HG03045 (cell line): ENCODE measurements at regions not wholly inside any gene's neighbourhood (a gene's known extent, or its start where the extent isn't known, plus 50 kb on each side); places are given as distances from the start of the nearest gene placed in this dataset.

Experiments used
- ATAC-seq: cut with Tn5 transposase; IDR thresholded peaks from one replicate; pipeline ENCODE4 v1.9.1; 2021; ENCODE audit warnings: mild to moderate bottlenecking, moderate library complexity; ENCODE audit not compliant: unreplicated experiment

DNA sequence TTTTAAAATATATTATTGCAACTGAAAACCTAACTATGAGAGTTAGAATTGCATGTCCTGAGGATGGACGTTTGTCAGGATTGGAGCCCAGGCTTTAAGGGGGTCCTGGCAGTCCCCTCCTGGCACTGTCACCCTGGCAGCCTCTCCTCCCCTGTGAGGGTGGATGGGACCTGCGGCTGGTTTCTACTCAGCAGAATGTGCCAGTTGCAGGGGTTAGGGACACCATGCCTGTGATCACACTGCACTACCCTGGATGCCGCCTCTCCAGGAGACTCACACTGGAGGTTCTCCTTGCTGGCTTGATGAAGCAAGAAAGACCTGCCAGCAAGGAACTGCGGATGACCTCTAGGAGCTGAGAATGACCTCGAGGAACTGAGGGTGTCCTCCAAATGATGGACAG is 356.7 kb upstream of the MYT1L start:
- ATAC-seq: no peak

DNA sequence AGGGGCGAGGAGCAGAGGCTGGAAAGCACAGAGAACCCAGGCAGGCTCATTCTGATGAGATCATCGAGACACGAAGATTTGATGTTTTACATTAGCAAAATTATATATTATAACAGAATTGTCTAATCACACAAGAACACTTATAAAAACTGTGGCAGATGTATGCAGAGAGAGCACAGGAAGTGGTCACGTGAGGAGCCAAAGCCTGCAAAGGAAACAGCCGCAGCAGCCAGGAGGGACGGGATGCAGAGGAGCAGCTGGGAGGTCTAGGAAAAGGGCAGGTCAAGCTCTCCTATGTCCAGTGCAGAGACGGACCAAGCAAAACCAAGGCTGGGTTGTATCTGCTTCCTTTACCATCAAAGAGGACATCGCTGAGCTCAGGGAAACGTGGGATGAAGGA is 355.1 kb upstream of the MYT1L start:
- ATAC-seq: no peak

DNA sequence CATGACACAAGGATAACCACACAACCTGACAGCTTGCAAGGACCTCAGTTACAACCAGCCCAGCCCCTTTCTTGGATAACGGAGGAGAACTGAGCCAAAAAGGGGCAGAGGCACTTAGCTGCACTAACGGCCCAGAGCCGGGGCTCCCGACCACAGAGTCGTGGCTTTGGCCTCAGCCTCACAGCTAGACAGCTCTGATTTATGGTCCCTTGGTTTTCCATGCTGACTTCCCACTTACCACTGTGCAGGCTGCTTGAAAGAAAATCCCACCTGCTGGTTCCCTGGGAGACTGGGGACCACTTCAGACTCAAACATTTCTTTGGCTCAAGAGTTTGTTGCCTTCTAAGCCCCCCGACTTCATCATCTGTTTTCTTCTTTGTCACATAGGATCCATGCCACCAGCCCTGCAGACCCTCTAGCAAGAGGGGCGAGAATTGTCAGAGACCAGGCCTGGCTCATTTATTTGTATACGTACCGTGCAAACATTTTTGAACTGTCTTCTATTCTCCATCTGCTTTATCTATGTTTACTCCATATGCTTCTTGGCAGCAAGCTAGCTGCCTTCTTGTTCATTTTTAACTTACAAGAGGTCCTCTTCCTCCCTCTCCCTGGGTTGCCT is 352.6 kb upstream of the MYT1L start:
- no peak for ATAC-seq

- ATAC-seq: no peak
These were observed 351.7 kb upstream of the MYT1L start for GRCh38 chr2:2682700-2683342.

GRCh38 chr2:2681711-2682251 is 350.7 kb upstream of the MYT1L start:
- ATAC-seq: no peak

DNA sequence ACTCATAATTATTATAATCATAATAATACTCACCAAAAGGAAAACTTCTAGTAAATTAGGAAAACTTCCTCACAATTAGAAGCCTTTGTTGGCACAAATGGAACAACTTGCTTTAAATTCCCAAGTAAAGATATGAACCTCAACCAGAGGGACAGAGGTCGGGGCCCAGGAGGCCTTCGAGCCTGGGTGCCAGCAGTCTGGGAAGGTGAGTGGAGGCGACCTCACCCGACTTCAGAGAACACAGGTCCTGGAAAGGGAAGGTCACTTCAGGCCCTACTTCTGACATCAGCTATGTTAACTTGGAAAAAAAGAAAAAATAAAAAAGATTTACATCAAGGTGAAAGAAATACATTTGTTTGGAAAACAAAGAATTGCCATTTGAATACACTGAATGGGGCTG is 350.0 kb upstream of the MYT1L start:
- no peak for ATAC-seq

- ATAC-seq: no peak
These were observed 343.8 kb upstream of the MYT1L start for GRCh38 chr2:2674831-2675230.

DNA sequence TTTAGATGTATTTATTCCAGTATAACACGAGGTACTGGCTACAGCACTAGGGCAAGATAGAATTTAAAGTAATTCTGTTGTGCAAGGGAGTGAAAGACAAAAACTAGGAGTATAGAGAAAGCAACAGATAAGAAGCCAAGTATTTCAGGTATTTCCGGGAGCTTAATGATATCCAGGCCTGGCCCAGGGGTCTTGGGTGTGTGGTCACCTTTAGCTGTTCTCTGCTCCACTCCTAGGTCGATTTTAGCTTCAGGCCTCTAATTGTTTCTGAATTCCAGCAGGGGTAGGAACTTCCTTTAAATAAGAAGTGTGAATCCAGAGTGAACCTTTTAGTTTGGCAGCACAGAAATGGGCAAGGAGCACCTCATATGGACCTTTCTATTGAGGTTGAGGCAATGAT is 342.3 kb upstream of the MYT1L start:
- no peak for ATAC-seq

DNA sequence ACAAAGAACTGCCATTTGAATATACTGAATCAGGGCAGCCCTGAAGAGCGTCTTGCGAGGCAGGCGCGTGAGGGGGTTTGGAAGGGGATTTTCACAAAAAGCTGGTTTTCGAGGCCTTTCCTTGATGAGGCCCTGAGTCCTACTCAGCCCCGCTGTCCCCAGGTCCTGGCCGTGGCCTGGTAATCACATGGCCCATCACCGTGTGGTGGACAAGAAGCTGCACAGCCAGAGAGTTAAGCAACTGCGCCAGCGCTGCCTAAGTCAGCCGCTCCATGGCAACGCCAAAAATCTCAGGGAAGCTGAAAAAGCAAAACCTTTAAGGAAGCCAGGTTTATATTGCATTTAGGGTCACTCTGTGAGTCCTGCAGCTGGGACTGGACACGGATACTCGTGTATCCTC is 341.2 kb upstream of the MYT1L start:
- no peak for ATAC-seq

GRCh38 chr2:2671826-2672225 is 340.8 kb upstream of the MYT1L start:
- ATAC-seq: no peak

GRCh38 chr2:2669316-2669715 is 338.2 kb upstream of the MYT1L start:
- no peak for ATAC-seq

DNA sequence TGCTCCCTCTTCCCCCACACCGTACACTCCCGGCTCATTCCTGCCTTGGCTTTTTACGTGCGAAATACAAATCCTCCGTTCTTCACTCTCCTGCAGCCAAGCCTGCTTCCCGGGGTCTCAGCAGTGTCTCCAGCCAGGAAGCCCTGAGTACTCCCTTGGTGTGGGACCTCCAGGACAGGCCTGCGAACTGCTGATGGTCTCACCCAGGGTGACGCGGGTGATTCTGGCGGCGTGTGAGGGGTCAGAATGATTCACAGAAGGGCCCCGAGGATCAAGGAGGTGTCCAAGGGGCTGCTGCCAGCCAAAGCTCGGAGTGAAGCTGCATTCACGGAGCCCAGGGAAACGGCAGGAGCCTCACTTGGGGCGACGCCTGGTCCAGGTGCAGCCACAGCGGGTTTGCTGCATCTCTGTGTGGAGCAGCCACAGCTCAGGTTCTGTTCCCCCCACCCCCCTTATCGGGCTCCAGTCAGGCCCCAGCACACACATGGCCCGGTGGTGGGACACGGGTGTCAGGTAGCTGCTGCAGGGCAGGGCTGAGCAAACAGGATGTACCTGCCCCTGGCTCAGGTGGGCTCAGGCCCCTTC is 337.7 kb upstream of the MYT1L start:
- no peak for ATAC-seq

- ATAC-seq: no peak
These were observed 336.6 kb upstream of the MYT1L start for GRCh38 chr2:2667690-2668089.

- ATAC-seq: no peak
These were observed 334.7 kb upstream of the MYT1L start for GRCh38 chr2:2665834-2666133.

DNA sequence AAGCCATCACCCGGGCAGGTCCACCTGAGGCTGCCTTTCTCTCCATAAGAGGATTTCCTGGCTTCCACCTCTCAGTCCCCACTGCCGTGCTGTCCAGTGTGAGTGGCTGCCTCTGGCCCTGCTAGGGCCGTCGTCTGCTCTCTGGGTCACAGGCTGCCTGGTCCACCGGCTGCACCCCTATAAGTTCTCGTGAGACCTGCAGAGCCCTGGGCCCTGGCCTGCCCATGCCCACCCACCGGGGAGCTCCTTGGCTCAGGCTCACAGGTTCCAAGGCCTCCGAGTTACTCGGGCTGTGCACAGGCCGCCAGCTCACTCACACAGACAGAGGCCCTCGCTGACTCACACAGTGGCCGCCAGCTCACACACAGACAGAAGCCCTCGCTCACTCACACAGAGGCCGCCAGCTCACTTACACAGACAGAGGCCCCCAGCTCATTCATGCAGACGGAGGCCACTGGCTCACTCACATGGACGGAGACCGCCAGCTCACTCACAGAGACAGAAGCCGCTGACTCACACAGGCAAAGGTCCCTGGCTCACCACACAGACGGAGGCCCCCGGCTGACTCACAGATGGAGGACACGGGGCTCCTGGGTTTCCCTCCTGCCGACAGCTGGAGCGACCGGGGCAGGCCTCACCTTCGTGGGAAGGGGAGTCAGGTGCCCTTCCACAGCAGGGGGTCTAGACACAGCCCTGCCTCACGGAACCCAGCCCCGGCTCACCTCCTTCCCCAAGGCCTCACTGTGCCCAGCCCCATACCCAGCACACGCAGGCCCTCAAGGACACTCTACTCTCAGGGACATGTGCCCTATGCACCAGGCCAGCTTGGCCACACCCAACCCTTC is 334.1 kb upstream of the MYT1L start:
- ATAC-seq: no peak

DNA sequence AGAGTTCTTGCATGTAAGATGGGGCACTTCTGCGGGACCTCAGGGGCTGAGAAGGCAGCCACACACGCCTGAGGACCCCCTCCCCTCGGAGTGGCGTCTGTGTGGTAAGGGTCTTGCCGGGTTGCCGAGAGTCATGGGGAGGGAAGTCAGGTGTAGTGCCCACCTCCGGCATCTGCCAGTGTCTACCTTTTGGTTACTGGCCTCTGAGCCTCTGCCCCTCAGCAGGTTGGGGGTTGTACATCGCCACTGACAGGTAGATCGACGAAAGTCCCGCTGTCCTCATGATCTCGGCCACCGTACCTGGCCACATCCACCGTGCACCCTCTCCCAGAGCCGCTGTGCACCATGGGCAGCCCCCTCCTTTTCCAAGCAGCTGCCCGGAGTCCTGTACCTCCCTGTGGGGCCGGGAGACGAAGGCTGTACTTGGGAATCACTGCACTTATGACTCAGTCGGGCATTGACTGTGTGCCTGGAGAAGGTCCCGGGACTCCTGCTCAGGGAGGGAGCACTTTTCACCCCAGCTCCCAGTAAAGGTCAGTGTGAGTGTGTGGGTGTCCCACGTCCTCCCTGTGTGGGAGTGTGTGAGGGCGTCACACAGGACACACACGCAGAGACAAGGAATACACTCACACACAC is 332.4 kb upstream of the MYT1L start:
- ATAC-seq: no peak

DNA sequence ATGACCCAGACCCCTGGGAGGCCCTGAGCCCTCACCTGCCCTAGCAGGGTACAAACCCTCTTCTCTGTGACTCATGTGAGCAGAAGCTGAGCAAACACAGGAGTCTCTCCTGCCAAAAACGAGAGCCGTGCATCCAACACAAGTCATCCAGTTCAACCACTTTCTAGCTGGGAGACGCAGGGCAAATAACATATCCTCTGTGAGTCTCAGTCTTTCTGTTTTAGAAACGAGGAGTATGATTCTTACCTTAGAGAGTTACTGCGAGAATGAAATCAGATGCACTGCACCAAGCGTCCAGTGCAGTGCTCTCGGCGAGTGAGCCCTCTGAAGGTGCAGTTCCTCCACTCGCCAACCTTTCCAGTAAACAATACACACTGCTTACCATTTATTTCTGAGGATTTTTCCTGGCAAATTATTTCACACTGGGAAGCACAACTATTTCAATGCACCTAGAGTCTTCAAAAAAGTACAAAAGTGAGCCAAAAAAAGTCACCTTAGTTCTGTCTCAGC is 331.8 kb upstream of the MYT1L start:
- no peak for ATAC-seq

- no peak for ATAC-seq
These were observed 331.2 kb upstream of the MYT1L start for GRCh38 chr2:2662037-2662846.

- no peak for ATAC-seq
These were observed 329.8 kb upstream of the MYT1L start for GRCh38 chr2:2660789-2661355.
